Right cardiac atrium (tissue), 5 donors: ENCODE measurements at regions not wholly inside any gene's neighbourhood (a gene's known extent, or its start where the extent isn't known, plus 50 kb on each side); places are given as distances from the start of the nearest gene placed in this dataset.
A peak's percentile ranks its signal among the peaks of the same experiment; 100 is the strongest.
"Not testable (repeated sequence)": the region's sequence is repeated elsewhere in the genome, so short reads cannot be mapped to it uniquely, and the experiment has no call there.

Source experiments
- ATAC-seq, 2 donors: fragments of 200-7000 bp; cut with Tn5 transposase; one replicate each; pipeline versions ENCODE4 v1.8.0 to v1.9.1; 2020; ENCODE audit warnings: moderate library complexity in 2 of 2, mild to moderate bottlenecking in 1 of 2
- DNase-seq, 3 donors: peaks; one replicate each; pipeline ENCODE4 v3.0.0-alpha.2; 2020
- H3K27ac ChIP-seq: one replicate; pipeline ENCODE4 v1.5.1; 2013; ENCODE audit warnings: mild to moderate bottlenecking, low read length, control low read depth, moderate library complexity
- H3K27me3 ChIP-seq: one replicate; pipeline ENCODE4 v1.6.1; 2013; ENCODE audit not compliant: control insufficient read depth, insufficient read depth
- H3K4me1 ChIP-seq: one replicate; pipeline ENCODE4 v1.6.1; 2013; ENCODE audit warnings: low read length; ENCODE audit not compliant: control insufficient read depth, insufficient read depth
- H3K4me3 ChIP-seq: one replicate; pipeline ENCODE4 v1.5.1; 2013; ENCODE audit warnings: low read length, control low read depth
- H3K9me3 ChIP-seq: one replicate; pipeline ENCODE4 v1.6.1; 2013; ENCODE audit warnings: low read length; ENCODE audit not compliant: control insufficient read depth
- WGBS: extraction: QIAGEN DNeasy Blood & Tissue Kit; methylation state at CpG from one replicate; pipeline ENCODE4 v1.1.7; 2013; 5-methylcytosine and 5-hydroxymethylcytosine counted together
- intact Hi-C, 4 donors: fragments of 100-400 bp; cut with DNase I; formaldehyde crosslinking; loops; one replicate each; pipeline versions ENCODE4 v1.11.0 to v1.14.0; 2022 to 2023
- donor health status: healthy with polysubstance abuse.
- donor health status: DM: no; HTN: yes; CAD: no.
- donor health status: DM: no; HTN: no; CAD: no.
- donor health status: DM: no; HTN: yes; CAD: no; lungs with severe emphysema.
- donor health status: DM: yes; HTN: yes; CAD: no.

DNA sequence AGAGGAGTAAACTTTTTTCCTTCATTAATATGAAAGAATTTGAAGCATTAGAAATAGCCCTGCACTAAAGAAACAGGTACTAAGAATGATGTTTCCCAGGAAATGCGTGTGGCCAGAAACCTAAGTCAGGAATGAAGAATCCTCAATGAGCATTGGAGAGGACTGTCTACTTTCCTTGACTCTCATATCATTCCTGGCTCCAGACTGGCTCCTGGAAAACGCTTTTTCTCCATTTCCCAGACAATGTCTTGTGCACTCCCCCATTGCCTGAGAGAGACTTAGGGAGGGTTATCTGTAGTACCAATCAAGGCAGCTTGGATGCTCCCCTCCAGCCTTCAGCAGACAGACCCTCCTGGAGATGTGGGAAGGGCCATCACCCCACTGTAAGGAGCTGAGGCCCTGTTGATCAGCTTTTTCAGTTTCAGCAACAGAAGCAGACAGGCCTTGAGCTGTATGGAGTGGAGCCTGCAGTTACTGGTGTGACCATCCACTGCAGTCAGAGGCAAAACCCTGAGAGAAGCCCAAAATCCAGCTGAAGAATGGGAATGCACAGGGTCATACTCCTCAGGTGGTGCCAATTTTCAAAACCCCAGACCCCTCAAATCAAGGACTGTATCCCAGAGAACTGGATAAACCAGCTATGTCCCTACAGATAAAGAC, 127.3 kb upstream of the NT5E start:
- Histone ChIP-seq H3K4me3 (no peak overlapping the region), H3K27ac (no peak overlapping the region), H3K9me3 (no peaks in the 10 kb centered on the region), H3K4me1 (no peaks in the 10 kb centered on the region), H3K27me3 (no peaks in the 10 kb centered on the region)
- no peak for ATAC-seq
- intact Hi-C loops, result no loop called here
- DNase-seq, result no peak
- 21% methylated on average over 2 of the region's 2 CpGs for WGBS

DNA sequence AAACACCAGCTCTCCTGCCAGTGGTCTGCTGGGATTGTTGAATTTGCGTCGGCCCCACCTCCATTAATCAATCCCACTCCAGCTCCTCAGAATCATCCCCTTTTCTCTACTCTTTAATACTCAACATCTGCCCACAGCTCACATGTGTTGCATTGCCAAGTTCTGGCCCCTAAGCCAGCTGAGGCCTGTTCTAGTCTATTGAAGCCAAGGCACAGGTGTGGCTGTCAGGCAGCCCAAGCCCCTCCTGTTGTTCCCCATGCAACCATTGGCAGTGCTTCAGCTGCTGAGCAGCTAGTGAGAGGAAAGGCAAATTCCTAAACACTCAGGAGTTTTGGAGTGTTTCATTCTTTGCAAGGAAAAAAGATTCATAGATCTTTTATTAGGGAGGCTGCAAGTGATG, 128.0 kb upstream of the NT5E start:
- DNase-seq, result no peak

DNA sequence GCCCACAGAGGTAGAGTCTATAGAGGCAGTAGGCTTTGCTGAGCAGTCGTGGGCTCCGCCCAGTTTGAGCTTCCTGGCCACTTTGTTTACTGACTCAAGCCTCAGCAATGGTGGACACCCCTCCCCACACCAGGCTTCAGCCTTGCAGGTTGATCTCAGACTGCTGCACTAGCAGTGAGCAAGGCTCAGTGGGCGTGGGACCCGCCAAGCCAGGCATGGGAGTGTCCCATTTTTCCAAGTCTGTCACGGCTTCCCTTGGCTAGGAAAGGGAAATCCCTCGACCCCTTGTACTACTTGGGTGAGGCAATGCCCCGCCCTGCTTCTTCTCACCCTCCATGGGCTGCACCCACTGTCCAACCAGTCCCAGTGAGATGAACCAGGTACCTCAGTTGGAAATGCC, 135.3 kb upstream of the NT5E start:
- intact Hi-C loops, result no loop called here
- DNase-seq (peak in 1 of 3 donors; percentile 31), ATAC-seq (no peak)
- H3K9me3 ChIP-seq, result no peaks in the 10 kb centered on the region
- no peak overlapping the region for H3K4me3 ChIP-seq
- 75% methylated on average over 7 of the region's 7 CpGs for WGBS
- no peaks in the 10 kb centered on the region for H3K4me1 ChIP-seq
- no peak overlapping the region for H3K27ac ChIP-seq
- H3K27me3 ChIP-seq, result no peaks in the 10 kb centered on the region

More for the DNA sequence above, 128.0 kb upstream of the NT5E start:
- Histone ChIP-seq H3K4me1 (no peaks in the 10 kb centered on the region), H3K27ac (no peak overlapping the region), H3K9me3 (no peaks in the 10 kb centered on the region), H3K27me3 (no peaks in the 10 kb centered on the region), H3K4me3 (no peak overlapping the region)
- WGBS, result 91% methylated on average over 2 of the region's 2 CpGs
- intact Hi-C loops, result no loop called here
- no peak for ATAC-seq

DNA sequence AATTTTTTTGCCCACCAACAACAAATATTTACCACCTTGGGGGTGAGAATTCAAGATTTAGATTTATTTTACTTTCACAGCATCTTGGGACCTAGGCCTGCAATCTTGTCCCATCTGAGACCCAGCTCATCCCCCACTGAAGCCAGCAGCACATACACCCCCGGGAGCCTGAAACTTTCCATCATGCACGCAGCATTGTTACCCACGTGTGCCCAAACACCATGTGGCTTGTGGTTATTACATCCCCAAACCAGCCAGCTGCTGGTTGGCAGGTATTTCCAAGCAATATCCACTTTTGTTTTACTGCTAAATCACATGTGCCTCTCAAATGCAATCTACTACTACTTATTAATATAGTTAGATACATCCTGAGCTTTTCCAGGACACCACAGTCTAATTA, 149.3 kb upstream of the NT5E start:
- Histone ChIP-seq H3K9me3 (no peaks in the 10 kb centered on the region), H3K4me1 (no peaks in the 10 kb centered on the region), H3K4me3 (no peak overlapping the region), H3K27me3 (no peaks in the 10 kb centered on the region), H3K27ac (no peak overlapping the region)
- ATAC-seq (no peak), DNase-seq (no peak)
- intact Hi-C loops, result no loop called here
- WGBS, result 79% methylated on average over 3 of the region's 3 CpGs

DNA sequence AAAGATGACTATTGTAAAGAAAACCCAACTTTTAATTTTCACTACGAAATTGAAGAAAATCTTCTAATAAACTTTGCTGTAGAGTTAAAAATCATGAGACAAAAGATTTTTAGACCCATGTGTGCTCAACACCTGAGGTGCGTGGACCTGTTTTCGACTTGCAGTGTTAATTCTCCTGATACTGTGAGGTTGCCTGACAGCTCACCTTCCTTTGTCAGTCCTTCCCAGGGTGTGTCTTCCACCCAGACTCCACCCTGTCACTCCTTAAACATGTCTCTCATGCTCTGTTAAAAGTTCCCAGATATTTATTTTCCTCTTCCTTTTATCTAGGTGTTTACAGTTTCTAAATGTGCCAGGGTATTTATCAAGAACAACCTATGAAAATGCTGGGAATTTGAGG, 151.3 kb upstream of the NT5E start:
- DNase-seq (no peak), ATAC-seq (no peak)
- Histone ChIP-seq H3K9me3 (no peaks in the 10 kb centered on the region), H3K4me1 (no peaks in the 10 kb centered on the region), H3K27me3 (no peaks in the 10 kb centered on the region), H3K4me3 (no peak overlapping the region), H3K27ac (no peak overlapping the region)
- intact Hi-C loops, result no loop called here
- 51% methylated on average over 3 of the region's 3 CpGs for WGBS

DNA sequence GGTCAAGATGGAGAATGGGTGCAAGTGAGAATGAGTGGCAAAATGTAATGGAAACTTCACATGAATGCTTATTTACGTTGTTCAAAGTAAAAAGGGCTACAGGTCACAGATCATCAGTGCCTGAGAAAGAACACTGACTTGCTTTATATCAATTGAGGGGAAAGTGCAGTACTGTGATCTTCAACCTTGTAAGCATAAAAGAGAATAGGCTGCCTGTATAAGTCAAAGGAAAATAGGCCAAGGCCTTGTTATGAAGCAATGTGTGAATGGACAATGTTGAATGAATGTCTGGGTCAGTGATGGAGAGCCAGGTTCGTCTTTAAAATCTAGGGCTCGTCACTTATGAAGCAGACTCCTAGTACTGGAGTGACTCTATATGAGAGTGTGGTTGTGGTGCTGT, 158.6 kb upstream of the NT5E start:
- H3K4me3 ChIP-seq, result no peak overlapping the region
- DNase-seq, result no peak
- no peaks in the 10 kb centered on the region for H3K9me3 ChIP-seq
- ATAC-seq, result no peak
- H3K27ac ChIP-seq, result no peak overlapping the region
- no peaks in the 10 kb centered on the region for H3K4me1 ChIP-seq
- intact Hi-C loops, result no loop called here
- no peaks in the 10 kb centered on the region for H3K27me3 ChIP-seq
- 82% methylated on average over 3 of the region's 3 CpGs for WGBS

DNA sequence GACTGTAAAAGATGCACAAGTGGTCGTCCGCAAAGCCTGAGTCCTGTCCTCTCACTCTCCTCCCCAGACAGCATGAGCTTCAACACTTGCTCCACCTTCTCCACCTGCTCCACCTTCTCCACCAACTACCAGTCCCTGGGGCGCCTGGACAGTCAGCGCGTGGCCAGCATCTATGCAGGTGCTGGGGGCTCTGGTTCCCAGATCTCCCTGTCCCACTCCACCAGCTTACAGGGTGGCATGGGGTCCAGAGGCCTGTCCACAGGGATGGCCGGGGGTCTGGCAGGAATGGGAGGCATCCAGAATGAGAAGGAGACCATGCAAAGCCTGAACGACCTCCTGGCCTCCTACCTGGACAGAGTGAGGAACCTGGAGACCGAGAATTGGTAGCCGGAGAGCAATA, 162.2 kb upstream of the NT5E start:
- Histone ChIP-seq H3K4me3 (no peak overlapping the region), H3K27ac (no peak overlapping the region), H3K27me3 (no peaks in the 10 kb centered on the region), H3K9me3 (no peaks in the 10 kb centered on the region), H3K4me1 (no peaks in the 10 kb centered on the region)
- whole genome bisulfite sequencing, result 86% methylated on average over 9 of the region's 9 CpGs
- intact Hi-C loops, result no loop called here
- no peak for ATAC-seq
- DNase-seq, result peak in 1 of 3 donors; percentile 44

DNA sequence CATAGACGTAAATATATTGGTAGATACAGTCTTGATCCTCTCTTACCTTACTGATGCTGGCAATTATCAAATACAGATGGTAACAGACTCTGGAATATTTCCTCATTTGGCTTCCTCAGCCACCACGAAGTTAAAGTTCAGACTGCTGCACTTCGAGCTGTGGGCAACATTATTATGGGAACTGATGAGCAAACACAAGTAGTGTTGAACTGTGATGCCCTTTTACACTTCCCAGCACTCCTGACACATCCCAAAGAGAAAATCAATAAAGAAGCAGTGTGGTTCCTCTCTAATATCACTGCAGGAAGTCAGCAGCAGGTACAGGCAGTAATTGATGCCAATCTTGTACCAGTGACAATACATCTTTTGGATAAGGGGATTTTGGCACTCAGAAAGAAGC, 162.7 kb upstream of the NT5E start:
- Histone ChIP-seq H3K27me3 (no peaks in the 10 kb centered on the region), H3K9me3 (no peaks in the 10 kb centered on the region), H3K4me1 (no peaks in the 10 kb centered on the region), H3K4me3 (no peak overlapping the region), H3K27ac (no peak overlapping the region)
- 63% methylated on average over 3 of the region's 3 CpGs for WGBS
- intact Hi-C loops, result no loop called here
- DNase-seq (no peak), ATAC-seq (no peak)

DNA sequence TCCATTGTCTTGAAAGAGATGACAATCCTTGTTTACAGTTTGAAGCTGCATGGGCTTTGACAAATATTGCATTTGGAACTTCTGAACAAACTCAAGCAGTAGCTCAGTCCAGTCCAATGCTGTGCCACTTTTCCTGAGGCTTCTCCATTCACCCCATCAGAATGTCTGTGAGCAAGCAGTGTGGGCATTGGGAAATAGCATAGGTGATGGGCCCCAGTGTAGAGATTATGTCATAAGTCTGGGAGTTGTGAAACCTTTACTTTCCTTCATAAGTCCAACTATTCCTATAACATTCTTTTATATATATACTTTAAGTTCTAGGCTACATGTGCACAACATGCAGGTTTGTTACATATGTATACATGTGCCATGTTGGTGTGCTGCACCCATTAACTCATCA, 163.4 kb upstream of the NT5E start:
- H3K4me3 ChIP-seq, H3K27me3 ChIP-seq, H3K4me1 ChIP-seq, H3K9me3 ChIP-seq, DNase-seq, intact Hi-C loops, H3K27ac ChIP-seq, ATAC-seq: not testable (repeated sequence)

DNA sequence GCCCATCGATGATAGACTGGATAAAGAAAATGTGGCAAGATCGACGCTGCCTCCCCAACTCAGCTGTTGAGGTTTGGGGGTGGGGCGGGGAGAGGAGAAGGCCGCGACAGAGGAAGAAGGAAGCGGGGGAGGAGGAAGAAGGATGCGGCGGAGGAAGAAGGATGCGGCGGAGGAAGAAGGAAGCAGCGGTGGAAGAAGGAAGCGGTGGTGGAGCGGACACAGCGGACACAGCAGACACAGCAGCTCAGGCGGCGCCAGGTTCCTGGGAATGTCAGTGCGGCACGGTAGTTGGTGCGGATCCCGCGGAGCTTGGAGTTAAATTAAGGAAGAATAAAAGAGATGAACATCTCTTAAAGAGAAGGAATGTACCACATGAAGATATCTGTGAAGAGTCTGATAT, 163.9 kb upstream of the NT5E start:
- Histone ChIP-seq H3K9me3 (no peaks in the 10 kb centered on the region), H3K27me3 (no peaks in the 10 kb centered on the region), H3K4me3 (no peak overlapping the region), H3K27ac (no peak overlapping the region), H3K4me1 (no peaks in the 10 kb centered on the region)
- intact Hi-C loops, result no loop called here
- WGBS, result 87% methylated on average over 22 of the region's 22 CpGs
- DNase-seq (no peak), ATAC-seq (no peak)

DNA sequence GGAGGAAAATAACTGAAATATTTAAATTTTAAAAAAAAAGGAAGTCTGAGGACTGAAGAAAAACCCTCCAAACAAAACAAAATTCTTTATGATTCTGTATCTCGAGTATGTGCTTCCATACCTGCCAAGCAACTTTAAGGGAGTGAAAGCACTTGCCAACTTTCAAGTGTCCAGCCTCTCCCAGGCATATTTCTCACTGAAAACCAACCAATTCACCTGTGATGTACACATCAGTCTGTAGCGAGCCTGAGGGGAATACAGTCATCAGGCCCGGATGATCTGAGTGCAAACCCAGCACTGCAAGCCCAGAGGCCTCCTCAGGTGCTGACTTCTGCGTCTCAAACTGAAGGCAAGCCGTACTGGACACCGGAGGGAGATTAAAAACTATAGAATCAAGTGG, 164.8 kb upstream of the NT5E start:
- H3K9me3 ChIP-seq, result no peaks in the 10 kb centered on the region
- no peak for DNase-seq
- no peaks in the 10 kb centered on the region for H3K4me1 ChIP-seq
- no peak overlapping the region for H3K27ac ChIP-seq
- no peak overlapping the region for H3K4me3 ChIP-seq
- no peak for ATAC-seq
- 76% methylated on average over 6 of the region's 6 CpGs for WGBS
- intact Hi-C loops, result no loop called here
- H3K27me3 ChIP-seq, result no peaks in the 10 kb centered on the region

DNA sequence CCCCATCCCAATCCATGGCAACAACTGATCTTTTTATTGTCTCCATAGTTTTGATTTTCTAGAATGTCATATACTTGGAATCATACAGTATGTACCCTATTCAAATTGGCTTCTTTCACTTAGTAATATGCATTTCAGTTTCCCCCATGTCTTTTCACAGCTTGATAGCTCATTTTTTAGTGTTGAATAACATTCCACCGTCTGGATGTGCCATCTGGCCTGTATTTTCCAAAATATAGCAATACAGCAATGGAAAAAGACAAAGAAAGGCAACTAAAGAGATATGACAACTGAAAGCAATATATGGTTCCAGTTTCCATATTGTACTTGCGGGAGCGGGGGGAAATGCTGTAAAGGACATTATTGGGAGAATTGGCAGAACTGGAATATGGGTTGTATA, 166.4 kb upstream of the NT5E start:
- H3K4me3 ChIP-seq, result no peak overlapping the region
- 79% methylated on average over 3 of the region's 3 CpGs for WGBS
- no peaks in the 10 kb centered on the region for H3K9me3 ChIP-seq
- H3K4me1 ChIP-seq, result no peaks in the 10 kb centered on the region
- no peaks in the 10 kb centered on the region for H3K27me3 ChIP-seq
- DNase-seq, result no peak
- intact Hi-C loops, result no loop called here
- ATAC-seq, result no peak
- H3K27ac ChIP-seq, result no peak overlapping the region
